NCI-H748 (cell line): ENCODE measurements at regions not wholly inside any gene's neighbourhood (a gene's known extent, or its start where the extent isn't known, plus 50 kb on each side); places are given as distances from the start of the nearest gene placed in this dataset.

Experiments used
- DNase-seq: peaks from one replicate; lab custom pipeline; 2025; ENCODE audit not compliant: unreplicated experiment; lab: John Stamatoyannopoulos, UW

GRCh38 chr4:188911707-188912106 is 772.5 kb downstream of the TRIML1 start:
- no peak for DNase-seq

GRCh38 chr4:188915175-188915574 is 775.9 kb downstream of the TRIML1 start:
- no peak for DNase-seq

GRCh38 chr4:188918787-188919186 is 779.5 kb downstream of the TRIML1 start:
- no peak for DNase-seq

- DNase-seq = no peak
Observed at GRCh38 chr4:188930822-188931221, 791.6 kb downstream of the TRIML1 start.

- DNase-seq = no peak
Observed at GRCh38 chr4:188934320-188934962, 795.2 kb downstream of the TRIML1 start.

- no peak for DNase-seq
Observed at GRCh38 chr4:188941524-188942119, 802.4 kb downstream of the TRIML1 start.

- DNase-seq = no peak
Observed at GRCh38 chr4:188942606-188943005, 803.4 kb downstream of the TRIML1 start.

- DNase-seq = no peak
Observed at GRCh38 chr4:188949596-188949995, 810.4 kb downstream of the TRIML1 start.

GRCh38 chr4:188955066-188955465 is 815.8 kb downstream of the TRIML1 start:
- no peak for DNase-seq

- no peak for DNase-seq
Observed at GRCh38 chr4:188956566-188956965, 817.3 kb downstream of the TRIML1 start.

GRCh38 chr4:188958346-188958745 is 819.1 kb downstream of the TRIML1 start:
- no peak for DNase-seq

GRCh38 chr4:188959424-188959823 is 820.2 kb downstream of the TRIML1 start:
- no peak for DNase-seq

- peak; percentile 63 for DNase-seq
Observed at GRCh38 chr4:188960411-188961093, 821.3 kb downstream of the TRIML1 start.

- DNase-seq = peak; percentile 82
Observed at GRCh38 chr4:188971125-188971524, 831.9 kb downstream of the TRIML1 start.

GRCh38 chr4:188975271-188975670 is 836.0 kb downstream of the TRIML1 start:
- peak; percentile 15 for DNase-seq

GRCh38 chr4:188976644-188977115 is 837.4 kb downstream of the TRIML1 start:
- peak; percentile 93 for DNase-seq

- peak; percentile 74 for DNase-seq
Observed at GRCh38 chr4:188977232-188977631, 838.0 kb downstream of the TRIML1 start.

- no peak for DNase-seq
Observed at GRCh38 chr4:188984518-188984917, 845.3 kb downstream of the TRIML1 start.

GRCh38 chr4:188986271-188986689 is 847.0 kb downstream of the TRIML1 start:
- peak; percentile 82 for DNase-seq

GRCh38 chr4:188987011-188987410 is 847.8 kb downstream of the TRIML1 start:
- peak; percentile 47 for DNase-seq

GRCh38 chr4:188988131-188988530 is 848.9 kb downstream of the TRIML1 start:
- DNase-seq = no peak

GRCh38 chr4:188989371-188989770 is 850.1 kb downstream of the TRIML1 start:
- no peak for DNase-seq
